IPS DF 19.7 (cell line): ENCODE measurements at regions not wholly inside any gene's neighbourhood (a gene's known extent, or its start where the extent isn't known, plus 50 kb on each side); places are given as distances from the start of the nearest gene placed in this dataset.

Experiments
- DNase-seq: peaks from one replicate; pipeline ENCODE4 v3.0.0-alpha.2; 2013; ENCODE audit warnings: low read depth, low spot score

DNA sequence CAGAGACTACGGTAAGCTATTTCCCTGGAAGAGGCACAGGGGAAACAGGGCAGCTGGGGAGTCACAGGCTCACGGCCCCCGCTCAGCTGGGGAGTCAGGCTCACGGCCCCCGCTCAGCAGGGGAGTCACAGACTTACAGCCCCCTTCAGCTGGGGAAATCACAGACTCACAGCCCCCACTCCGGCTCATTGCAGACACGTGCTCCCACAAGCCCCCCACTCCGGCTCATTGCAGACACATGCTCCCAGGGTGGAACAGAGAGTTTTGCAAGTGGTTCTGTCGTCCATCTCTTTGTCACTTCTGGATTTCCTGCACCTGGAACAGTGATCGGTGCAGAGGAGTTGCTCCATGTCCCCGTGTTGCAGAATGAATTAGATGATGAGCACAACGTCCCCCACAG, 405.5 kb downstream of the CDH26 start:
- no peak for DNase-seq

DNA sequence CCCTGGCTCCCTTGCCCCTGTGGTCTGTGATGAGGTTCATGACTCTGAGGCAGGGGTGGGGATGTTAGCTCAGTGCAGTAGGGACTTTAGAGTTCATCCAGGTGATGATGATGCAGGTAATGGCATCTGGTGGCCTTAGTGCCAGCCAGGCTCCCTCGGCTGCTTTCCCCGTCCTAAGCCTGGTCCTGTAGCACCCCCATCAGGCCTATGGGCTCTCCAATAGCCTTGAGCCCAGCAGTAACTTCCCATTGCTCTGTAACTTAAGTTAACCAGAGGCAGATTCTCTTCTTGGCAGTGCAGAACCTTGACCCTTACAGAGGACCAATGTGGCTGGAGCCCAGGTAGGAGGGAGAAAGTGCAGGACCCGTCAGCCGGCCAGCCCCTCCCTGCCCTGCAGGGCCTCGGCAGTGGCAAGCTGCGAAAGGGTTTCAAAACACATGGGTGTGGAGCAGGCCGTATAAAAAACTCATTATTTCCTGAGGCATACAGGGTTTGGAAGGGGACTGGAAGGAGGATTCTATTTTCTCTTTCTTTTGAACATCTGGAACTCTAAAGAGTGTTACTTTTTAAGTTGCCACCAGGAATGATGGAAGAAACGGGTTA, 406.9 kb downstream of the CDH26 start:
- no peak for DNase-seq

DNA sequence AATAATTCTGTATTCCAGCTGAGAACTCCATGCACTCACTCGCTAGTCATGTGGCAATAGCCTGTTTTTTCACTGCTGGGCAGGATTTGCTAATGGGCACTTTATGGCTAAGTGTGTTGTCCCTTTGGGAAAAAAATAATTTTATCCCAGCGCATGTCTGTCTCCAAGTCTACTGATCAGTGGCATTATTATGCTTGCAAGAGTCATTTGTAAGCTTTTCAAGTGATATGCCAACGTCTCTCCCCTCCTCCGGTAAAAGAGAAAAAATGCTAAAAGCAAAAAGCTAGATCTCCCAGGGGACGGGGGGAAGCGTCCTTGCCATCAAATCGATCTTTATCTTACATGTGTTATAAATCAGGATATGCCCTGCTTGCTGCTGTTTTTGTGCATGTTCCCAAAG, 407.7 kb downstream of the CDH26 start:
- DNase-seq, result no peak

DNA sequence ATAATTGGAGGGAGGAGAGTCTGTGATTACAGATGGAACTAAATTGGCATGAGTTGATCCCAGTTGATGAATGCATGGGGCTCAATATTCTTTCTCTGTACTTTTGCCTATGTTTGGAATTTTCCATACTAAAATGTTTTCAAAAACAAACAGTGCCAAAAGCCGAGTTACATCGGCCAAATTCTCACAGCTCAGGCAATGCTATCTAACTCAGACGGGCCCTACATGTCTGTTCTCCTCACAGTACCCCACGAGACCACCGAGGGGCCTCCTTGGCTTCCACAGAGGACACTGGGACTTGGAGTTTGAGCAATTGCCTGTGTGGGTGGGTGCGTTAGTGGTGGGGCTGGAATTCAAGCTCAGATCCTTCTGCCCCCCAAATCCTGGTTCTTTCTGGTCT, 413.2 kb downstream of the CDH26 start:
- no peak for DNase-seq

DNA sequence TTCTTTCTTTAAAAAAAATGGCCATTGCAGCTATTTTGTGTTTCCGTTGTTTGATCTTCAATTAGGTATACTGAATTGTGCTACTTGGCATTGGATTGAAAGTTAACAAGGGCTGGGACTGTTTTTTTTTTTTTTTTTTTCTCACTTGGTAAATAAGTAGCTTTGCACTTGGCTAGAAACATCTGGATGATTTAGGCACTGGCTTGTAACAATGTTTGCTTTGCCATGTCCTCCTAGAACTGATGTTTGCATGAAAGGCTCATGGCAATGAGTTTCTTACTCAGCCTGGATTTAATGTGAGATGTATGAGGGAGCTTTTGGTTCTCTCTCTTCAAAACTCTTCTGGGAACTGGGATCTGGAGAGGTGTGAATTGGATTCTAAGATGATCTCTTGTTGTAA, 414.1 kb downstream of the CDH26 start:
- DNase-seq, result no peak

DNA sequence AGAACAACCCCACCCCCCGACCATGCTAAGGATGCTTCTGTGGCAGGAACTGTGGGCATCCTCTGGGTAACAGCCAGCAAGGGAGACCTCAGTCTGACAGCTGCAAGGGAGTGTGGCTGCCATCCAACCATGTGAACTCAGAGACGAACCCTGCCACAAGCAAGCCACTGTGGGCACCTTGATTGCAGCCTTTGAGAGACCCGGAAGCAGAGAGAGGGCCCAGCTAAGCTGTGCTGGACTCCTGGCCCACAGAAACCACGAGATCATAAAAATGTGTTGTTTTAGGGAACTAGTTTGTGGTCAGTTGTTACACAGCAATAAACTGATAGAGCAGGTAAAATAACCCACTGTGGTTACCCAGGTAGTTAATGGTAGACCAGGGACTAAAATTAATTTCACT, 414.6 kb downstream of the CDH26 start:
- DNase-seq, result no peak

DNA sequence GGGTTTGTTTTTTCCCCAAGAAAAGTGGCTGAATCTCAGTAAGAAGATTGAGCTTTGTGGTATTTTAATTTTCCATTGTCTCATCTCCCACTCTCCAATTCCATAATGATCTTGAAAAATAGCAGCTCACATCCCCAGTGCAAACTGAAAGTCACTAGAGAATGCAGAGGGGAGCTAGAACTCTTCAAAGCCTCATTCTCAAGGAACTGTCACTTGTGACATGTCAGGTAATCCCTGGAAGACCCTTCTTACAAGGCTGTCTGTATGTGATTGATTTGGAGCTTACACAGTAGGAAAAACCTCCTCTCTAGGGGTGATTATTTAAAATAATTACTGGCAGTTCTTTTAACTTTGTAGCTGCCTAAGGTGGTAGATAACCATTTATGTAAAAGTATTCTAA, 420.4 kb downstream of the CDH26 start:
- no peak for DNase-seq

DNA sequence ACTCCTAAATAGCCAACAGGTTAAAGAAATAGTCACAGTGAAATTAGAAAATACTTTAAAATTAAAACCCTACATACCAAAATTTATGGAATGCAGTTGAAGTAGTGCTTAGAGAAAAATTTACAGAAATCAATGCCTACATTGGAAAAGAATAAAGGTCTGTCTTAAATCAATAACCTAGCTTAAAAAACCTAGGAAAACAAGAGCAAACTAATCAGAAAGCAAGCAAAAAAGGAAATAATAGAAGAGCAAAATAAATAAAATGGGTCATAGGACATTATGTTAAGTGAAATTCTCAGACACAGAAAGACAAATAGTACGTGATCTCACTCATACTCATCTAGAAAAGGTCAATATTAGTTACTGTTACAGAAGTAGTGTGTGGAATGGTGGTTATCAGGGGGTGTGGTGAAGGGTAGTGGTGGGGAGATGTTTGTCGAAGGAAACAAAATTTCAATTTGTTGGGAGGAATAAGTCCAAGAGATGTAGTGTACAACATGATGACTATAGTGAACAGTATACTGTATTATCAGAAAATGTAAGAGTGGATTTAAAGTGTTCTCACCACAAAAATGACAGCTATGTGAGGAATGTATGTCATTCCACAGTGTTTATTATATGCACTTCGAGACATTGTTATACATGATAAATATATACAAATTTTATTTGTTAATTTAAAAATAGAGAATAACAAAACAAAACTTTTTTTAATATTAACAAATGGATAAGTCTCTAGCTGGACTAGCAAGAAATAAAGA, 423.6 kb downstream of the CDH26 start:
- DNase-seq, result no peak

DNA sequence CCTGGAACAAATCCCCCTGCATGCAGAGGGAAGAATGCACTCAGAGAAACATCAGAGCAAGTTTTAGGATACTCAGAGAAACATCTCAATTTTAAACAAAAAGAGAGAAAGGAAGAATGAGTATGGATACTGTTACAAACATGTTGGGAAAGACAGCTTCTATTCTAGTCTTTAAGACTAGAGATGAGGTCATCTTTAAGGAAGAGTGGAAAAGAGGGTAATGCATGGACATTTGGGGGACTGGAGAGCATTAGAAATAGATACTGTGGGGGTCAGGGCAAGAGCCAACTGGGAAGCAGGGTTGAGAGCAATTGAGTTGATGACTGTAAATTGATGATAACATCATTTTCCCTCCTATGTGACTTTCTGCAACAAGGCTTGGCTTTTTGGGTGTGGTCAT, 431.2 kb downstream of the CDH26 start:
- no peak for DNase-seq

DNA sequence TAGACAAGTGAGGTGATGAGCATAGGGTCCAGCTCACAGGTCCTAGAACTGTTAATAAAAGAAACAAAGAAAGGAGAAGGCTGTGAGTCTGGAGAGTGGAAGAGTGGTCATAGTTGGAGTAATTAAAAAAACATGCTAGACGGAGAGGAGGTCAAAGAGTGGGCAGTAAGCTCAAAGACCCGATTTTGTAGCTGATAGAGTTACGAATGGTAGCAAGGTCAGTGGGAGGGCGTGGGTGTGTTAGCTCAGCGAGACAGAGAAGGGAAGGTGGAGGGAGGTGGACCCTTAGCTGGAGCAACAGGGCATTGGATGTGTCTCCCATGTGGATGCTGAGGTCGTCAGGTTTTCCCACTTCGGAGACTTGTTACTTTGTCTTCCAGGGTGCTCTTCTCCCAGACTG, 431.7 kb downstream of the CDH26 start:
- DNase-seq, result no peak

DNA sequence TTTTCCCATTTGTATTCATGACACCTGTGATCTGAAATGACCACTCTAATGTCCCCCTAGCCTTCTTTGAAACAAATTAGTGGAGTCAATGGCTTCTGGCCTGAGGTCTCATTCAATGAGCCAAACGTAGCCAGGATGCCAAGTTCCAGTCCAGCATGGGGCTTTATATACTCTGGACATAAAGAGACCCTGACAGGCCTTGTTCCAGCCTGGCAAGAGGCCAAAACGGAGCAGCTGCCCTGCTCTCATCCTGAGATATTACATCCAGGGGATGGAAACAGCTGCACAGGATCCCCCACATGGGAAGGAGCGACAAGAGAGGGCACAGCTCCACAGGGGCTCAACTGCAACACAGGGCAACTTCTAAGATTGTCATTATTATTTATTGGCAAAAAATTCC, 437.8 kb downstream of the CDH26 start:
- no peak for DNase-seq

DNA sequence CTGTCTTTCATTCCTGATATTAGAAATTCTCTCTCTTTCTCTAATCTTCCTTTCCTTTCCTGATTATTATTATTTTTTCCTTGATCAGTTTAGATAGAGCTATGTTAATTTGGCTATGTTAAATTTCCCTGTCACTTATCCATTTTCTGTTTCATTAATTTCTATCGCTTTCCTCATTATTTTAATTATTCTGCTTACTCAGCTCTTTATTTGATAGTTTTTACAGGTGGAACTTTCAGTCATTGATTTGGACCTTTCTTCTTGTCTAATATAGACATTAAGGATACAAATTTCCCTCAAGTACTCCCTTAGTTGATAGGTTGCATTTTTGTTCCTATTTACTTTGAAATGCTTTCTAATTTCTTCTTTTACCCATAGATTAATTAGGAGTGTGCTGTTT, 442.3 kb downstream of the CDH26 start:
- no peak for DNase-seq

DNA sequence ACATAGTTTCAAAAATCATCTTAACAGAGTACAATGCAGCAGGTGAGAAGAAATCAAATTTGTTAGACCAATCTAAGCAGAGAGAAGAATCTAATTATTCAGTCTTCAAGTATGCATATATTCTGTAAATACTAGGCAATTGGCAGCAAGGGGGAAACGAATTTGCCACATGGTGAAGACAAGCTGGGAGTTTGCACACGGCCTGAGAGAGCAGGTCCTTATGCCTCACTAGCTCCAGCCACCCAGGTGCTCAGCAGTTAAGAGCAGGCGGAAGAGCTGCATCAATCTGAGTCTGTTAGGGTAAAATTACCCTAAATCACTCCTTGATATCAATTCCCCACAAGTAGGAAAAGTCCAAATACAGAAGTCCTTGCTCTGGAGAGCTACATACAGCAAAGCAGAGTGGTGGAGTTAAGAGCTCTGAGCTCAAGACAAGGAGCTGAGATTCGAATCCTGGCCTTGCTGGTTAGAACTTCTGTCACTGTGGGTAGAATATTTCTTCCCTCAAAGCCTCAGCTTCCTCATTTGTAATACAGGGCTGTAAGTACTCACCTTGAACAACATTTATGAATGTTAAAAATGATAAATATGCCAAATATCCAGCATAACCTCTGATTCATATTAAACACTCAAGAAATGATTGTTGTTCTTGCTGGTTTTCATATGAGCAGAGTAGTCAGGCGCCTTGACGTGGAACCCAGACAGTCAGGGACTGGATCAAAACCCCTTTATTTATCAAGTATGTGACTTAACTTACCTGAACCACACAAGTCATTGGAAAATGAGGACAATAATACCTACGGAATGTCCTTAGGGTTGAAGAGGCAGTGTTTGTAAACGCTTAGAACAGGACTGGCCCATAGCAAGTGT, 444.2 kb downstream of the CDH26 start:
- no peak for DNase-seq

DNA sequence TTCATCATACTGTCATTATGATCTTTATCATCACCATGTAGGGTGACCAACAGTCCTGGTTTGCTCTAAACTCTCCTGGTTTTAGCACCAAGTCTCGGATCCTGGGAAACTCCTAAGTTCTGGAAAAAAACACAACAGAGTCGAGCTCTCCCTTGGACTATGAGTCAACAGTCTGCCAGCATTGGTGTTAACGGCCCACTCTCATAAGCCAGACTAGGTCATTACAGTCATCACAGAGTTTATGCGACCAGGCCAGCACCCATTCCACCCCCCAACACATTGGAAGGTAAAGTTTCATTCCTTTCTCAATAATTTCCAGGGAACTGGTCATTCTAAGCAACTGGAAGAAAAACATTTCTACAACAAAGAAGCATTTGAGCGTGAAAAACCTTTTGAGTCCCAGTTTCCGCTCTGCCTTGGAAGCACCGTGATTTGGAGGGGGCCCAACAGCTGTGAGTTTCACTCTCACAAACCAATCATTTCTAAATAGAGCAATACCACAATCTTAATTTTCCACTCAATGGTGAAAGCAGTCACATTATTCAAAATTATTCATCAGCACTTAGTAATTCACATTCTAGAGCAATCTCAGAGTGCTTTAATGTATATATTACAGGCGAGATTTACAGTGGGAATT, 445.0 kb downstream of the CDH26 start:
- DNase-seq, result no peak

DNA sequence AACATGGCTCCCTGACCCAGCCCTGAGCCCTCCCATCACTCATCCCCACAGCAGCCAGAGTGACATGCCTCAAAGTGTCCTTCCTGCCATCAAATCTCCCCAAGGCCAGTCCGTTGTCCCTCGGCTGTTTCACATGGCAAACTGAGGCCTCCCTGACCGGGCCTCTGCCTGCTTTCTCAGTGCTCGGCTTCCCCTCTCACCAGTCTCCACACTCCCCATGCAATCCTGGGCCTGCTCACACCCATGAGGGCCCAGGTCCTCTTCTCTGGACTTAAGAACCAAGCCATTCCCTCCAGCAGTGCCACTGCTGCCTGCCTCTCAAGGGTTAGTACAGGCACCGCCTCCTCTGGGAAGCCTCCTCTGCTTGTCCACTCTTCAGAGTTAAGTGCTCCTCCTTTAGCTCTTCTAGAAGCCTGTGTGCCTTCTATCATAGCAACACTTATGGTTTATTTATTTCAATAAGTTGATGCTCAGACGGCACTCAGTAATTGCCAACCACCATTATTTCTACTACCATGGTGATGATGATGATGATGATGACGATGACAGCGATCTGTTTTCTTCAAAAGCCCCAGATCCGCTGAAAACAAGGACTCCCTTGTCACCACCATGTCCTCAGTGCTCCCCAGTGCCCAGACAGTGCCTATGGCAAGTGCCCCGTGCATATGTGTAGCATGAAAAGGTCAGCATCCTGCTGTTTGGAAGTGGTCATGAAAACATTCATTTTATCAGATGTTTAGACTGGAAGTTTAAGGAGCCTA, 449.0 kb downstream of the CDH26 start:
- no peak for DNase-seq

DNA sequence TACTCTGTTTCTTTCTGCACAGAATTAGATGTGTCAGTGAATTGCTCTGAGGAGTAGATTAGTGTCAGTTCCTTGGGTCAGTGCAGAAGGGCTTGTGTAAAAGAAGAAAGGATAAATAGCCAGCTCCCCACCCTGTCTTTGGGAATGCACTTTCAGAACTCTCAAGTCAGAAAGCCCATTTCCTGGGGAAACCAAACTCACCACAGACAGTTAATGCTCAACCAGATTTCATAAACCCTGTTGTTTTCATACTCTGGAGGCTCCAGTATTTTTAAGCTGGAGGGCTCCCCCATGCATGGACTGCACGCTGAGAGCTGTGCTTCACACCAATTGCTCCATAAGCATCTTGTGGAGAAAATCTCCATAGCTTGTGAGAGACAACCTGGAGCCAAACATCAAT, 449.7 kb downstream of the CDH26 start:
- no peak for DNase-seq

DNA sequence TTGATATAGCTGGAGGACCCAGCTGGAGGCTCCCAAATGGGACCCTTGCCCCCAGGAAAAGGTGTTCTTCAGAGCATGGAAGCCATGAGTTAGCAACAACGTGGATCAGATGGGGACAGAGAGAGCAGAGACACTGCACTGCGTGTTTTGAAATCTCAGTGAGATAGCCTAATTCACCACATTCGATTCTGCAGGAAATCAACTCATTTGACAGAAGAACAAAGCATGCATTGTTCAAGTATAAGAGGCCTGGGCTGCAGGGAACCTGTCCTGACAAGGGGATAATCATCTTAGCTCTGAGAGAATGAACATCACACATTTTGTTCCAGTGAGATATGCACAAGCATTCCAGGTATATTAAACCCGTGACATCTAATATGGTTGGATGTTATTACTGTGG, 450.2 kb downstream of the CDH26 start:
- no peak for DNase-seq

DNA sequence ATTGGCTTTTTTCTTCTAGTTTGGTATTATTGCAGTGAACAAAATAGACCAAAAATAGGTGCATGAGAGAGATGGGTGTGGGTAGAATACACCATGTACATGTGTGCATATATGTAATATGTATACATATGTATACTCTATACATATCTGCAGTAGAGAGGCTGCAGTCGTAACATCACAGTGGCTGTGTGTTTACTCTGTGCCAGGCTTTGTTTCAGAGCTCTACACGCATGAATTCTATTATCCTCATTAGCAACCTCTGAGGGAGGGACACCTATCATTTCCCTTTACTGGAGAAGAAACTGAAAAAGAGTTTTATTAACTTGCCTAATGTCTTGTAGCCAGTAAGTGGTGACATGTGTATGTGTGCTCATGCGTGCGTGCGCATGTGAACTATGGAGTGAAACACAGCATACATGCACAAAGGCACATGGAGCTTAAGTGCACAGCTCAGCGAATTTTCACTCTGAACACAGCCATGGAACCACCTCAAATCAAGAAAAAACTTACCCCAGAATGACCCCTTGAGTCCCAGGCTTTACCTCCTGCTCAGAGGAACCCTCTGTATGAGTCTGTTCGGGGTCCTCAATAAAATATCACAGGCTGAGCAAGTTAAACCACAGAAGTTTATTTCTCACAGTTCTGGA, 452.5 kb downstream of the CDH26 start:
- DNase-seq, result no peak

DNA sequence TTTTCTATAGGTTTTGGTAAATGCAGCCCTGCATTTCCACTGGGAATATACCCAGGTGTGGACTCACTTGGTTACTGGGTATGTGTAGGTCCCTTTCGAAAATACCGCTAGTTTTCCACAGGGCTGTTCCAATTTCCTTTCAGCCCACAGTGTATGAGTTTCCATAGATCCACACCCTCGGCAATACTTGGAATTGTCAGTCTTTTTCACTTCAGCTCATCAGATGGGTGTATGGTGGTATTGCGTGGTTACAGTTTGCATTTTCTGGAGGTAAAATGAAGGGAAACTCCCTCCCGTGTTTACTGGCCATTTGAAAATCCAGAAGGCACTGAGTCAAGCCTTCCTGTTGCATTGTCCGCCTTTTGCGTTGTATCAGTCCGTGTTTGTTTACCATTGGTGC, 453.6 kb downstream of the CDH26 start:
- DNase-seq, result no peak

DNA sequence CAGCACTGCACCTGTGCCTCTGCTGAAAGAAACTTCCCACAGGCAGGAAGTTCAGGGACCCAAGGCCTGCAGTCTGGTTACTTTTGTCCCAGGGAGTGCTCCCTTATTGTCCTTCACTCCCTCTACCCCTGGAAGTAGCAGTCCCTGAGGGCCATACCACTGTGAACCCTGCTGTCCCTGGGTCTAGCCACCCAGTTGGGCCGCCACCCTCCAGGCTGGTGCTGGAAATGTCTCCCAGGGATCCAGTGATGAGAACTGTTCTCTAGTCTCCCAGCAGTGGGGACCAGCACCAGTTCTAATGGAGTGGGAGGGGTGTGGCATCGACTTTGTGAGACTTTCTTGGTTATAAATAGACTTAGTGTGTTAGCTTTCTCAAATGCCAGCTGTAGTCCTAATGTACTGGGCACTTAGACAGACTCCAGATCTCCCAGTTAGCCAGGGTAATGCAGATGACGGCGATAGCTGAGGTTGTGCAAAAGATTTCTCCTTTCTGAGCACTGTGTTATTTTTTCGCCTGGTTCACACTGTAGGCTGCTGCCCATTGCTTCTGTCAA, 462.5 kb downstream of the CDH26 start:
- DNase-seq, result no peak

DNA sequence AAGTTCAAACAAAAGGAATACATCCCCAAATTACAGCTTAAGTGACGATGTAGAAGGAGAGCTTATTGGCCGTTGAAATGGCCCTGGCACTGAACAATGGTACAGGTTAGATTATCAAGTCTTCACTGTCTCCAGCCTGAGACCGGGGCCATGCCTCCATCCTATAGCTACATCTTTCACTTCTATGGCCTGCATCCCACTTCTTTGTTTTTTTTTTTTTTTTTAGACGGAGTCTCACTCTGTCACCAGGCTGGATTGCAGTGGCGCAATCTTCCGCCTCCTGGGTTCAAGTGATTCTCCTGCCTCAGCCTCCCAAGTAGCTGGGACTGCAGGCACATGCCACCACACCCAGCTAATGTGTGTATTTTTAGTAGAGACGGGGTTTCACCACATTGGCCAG, 464.6 kb downstream of the CDH26 start:
- DNase-seq, result no peak
